AG09319 (cell line): ENCODE measurements at regions not wholly inside any gene's neighbourhood (a gene's known extent, or its start where the extent isn't known, plus 50 kb on each side); places are given as distances from the start of the nearest gene placed in this dataset.

Experiments used
- DNase-seq: peaks from one replicate; pipeline ENCODE4 v3.0.0-alpha.2; 2010; ENCODE audit warnings: low read depth; ENCODE audit errors: extremely low read depth
- TF ChIP-seq, protein P1 (sequence below): IDR thresholded peaks from 2 replicates; pipeline ENCODE4 v1.5.1; 2011; ENCODE audit warnings: low read depth, mild to moderate bottlenecking, inconsistent platforms, low read length, moderate library complexity

DNA sequence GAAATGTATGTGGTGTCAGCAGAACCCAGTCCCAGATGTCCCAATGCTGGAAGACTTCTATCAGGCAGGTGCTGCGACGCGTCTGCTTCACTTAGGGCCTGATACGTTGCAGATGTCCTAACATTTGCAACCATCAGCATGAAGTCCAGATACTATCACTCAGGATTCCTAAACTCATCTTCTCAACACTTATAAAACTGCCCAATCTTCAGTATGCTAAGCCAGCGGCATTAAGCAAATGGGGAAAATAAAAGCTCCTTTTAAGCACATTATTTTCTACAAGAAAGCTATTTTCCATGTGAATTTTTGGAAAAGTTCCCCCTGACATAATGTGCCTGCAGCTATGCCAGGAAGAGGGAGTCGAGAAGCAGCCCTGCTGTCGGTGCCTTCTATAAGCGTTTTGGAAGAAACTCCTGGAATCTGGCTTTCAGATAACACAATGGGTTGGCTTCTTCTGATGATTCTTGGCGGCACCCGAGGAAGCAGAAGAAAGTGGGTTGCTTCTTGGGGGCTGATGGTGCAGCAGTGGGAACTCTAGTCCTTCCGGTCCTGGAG, 60.7 kb upstream of the ITGA6 start:
- TF ChIP-seq, protein P1, sequence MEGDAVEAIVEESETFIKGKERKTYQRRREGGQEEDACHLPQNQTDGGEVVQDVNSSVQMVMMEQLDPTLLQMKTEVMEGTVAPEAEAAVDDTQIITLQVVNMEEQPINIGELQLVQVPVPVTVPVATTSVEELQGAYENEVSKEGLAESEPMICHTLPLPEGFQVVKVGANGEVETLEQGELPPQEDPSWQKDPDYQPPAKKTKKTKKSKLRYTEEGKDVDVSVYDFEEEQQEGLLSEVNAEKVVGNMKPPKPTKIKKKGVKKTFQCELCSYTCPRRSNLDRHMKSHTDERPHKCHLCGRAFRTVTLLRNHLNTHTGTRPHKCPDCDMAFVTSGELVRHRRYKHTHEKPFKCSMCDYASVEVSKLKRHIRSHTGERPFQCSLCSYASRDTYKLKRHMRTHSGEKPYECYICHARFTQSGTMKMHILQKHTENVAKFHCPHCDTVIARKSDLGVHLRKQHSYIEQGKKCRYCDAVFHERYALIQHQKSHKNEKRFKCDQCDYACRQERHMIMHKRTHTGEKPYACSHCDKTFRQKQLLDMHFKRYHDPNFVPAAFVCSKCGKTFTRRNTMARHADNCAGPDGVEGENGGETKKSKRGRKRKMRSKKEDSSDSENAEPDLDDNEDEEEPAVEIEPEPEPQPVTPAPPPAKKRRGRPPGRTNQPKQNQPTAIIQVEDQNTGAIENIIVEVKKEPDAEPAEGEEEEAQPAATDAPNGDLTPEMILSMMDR = no peak
- no peak for DNase-seq

DNA sequence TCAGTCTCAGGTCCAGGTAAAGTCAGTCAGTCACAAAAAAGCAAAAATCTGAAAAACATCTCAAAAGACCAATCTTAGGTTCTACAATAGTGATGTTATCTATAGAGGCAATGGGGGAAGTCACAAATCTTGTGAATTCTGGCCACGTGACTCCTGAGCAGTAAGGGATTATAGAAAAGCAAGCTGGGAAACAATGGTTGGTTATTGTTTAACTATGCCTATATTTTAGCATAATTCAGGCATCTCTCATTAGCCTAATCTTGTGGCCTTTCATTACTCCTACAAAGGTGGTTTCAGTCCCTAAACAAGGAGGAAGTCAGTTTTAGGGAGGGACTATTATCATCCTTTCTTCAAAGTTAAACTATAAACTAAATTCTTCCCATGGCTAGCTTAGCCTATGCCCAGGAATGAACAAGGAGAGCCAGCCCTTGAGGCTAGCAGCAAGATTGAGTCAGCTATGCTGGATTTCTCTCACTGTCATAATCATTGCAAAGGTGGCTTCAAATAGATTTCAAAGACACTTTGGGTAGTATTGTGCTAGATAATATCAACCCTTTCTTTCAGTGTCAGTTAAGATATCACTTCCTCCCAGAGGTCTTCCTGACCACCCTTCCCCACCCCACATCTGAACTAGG, 56.4 kb upstream of the ITGA6 start:
- no peak for DNase-seq
- TF ChIP-seq, protein P1 = no peak

DNA sequence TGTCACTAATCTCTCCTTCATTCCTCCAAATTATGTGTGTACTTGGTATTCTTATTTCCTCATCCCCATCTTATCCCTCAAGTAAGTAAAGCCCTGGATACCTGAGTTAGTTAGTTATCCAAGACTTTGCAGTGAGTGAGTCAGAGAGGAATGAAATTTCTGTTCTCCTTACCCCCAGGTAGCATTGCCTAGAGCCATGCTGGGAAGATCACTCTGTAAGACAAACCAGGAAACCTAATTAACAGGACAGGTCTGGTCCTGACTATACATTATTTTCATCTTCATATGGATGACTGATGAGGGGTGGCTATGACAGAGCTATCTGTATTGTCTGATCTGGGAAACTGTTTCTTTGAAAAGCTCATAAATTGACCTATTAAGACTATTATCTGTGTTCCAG, 55.0 kb upstream of the ITGA6 start:
- no peak for DNase-seq
- TF ChIP-seq, protein P1 = no peak

DNA sequence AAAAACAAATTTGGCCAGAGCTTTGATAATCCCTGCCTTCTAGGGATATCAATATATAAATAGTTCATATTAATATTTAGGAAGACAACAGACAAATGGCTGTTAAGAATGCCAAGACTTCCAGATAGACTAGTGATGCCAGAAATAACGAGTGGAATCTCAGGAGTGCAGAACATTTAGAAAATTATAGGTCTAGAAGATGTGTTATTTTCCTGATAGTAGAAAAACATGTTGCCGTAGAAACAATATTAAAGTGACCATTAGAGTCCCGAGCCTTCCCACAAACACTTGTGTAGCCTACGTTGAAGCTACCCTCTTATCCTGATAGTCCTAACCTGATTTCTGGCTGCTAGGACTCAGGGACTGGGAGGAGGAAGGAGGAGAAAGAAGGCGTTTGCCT, 54.3 kb upstream of the ITGA6 start:
- no peak for DNase-seq
- TF ChIP-seq, protein P1 = no peak

DNA sequence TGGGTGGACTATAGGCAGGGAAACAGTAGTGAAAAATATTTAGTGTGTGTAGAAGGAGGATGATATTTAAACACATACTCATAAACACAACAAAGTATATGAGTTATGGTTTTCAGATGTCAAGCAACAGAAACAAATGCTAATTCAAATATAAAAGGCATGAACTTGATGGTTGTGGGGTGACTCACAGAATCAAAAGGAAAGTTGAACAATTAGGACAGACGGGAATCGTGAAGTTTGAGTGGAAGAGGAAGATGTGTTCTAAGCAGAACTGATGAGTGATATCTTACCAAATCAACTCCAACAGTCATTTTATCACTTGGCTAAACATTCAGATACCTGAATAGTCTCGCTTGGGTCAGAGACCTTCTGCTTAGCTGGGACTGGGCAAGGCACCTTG, 53.6 kb upstream of the ITGA6 start:
- TF ChIP-seq, protein P1 = no peak
- DNase-seq = no peak

DNA sequence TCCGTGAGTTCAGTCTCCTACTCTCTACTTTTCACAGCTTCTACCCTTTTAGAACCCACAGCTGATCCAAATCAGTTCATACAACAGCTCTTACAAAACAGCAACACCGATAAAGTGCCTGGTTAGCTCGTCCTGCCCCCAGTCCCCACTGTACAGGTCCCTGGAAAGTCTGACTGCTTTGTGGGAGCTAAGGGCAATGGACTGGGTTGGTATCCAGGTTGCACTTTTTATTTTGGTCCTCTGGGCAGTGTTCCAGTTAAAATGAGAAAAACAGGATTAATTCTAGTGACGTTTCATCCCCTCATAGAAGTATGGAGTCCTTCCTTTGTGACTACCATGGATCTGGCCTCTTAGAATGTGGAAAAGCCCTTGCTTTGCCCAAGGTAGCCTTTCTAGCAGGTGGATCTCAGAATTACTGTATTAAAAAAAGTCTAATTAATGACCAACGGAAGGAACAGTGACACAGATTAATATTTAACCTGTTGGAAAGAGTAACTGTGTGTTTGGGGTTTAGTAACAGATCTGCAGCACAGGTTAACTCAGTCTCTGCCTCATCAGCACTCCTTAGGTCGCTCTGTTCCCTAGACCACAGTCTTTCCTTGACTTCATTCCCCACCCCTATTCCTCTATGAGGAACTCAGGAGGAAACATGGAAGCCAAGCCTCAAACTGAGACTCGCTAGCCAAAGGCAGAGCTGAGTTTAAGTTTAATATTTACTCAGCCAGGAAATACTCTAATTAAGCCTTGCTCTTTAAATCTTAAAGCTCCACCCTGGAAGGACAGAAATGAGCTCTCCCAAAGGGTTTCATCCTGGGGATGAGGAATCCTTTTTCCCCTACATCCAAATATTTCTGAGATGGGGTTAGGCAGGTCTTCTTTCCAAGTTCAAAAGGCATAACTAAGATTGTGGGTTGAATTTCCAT, 52.8 kb upstream of the ITGA6 start:
- TF ChIP-seq, protein P1 = no peak
- DNase-seq = no peak

DNA sequence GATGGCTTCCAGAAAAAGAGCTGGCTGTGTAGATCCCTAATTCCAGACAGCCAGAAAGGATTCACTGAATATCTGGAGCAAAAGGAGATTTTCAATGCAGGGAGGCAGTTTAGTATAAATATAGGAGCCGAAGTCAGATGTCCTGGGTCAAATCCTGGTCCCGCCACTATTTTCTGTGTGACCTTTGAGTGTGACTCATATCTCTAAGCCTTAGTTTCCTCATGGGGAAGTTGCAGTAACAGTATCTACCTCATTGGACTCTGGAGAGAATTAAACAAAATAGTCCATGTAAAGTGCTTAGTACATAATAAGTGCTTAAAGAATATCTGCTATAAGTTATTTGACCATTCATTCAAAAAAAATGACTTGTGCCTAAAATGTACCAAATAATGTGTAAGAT, 52.1 kb upstream of the ITGA6 start:
- DNase-seq = no peak

More for the DNA sequence above, 52.1 kb upstream of the ITGA6 start:
- TF ChIP-seq, protein P1 = no peak
